GM21825 (cell line): ENCODE measurements at regions not wholly inside any gene's neighbourhood (a gene's known extent, or its start where the extent isn't known, plus 50 kb on each side); places are given as distances from the start of the nearest gene placed in this dataset.
"Not testable (repeated sequence)": the region's sequence is repeated elsewhere in the genome, so short reads cannot be mapped to it uniquely, and the experiment has no call there.

Source experiments
- ATAC-seq: cut with Tn5 transposase; IDR thresholded peaks from one replicate; pipeline ENCODE4 v1.9.1; 2021; ENCODE audit warnings: mild to moderate bottlenecking, moderate library complexity; ENCODE audit not compliant: unreplicated experiment

DNA sequence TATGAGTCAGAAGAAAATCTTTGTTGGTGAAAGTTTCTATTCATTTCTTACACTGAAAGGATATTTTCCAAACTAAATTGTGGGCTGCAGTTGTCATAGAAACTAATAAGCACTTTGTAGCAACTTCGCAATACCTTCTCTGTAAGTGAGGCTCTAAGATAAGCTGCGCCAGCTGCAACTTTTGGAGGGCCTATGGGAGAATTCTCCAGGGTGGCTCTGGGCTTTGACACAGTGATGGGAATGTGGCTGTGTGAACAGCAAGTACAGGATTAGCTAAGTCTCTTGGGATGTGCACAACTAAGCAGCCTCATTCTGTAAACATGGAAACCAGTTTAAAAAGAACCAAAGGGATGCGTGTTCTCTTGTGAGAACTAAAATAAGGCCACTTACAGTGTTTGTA is 124.6 kb upstream of the SGO1 start:
- no peak for ATAC-seq

DNA sequence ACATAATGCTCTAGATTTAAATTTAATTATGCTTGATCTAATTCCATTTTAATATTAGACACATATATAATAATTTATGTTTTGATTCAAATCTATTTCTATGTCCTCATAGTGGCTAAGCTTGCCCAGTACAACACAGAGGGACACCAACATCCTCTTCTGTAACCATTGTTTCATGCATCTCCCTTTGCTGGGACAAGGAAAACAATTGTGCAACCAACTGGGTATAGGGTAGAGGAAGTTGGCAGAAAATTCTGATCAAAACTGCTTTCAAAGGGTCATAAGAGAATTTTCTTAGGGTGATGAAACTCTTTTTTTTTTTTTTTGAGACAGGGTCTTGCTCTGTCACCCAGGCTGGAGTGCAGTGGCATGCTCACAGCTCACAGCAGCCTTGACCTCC is 121.4 kb upstream of the SGO1 start:
- no peak for ATAC-seq

GRCh38 chr3:20305647-20306046 is 119.6 kb upstream of the SGO1 start:
- ATAC-seq = no peak

DNA sequence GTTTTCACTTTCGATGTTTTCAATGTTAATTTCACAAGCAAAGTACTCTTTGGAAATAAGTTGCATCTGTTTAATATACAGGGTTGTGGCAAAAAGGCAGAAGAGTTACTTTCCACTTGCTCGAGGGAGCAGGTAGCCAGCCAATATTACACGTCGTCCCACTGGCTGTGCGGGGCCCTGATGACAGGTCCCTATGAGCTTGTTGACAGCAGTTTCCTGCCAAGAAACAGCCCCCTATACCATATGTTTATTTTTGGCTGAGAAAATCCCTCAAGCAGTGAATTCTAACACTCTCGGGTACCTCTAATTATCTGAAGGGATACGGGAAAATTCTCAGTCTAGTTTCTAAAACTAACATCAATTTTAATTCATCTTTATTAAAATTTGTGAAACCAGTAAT is 116.8 kb upstream of the SGO1 start:
- ATAC-seq = no peak

- no peak for ATAC-seq
Observed at GRCh38 chr3:20288050-20288449, 102.0 kb upstream of the SGO1 start.

DNA sequence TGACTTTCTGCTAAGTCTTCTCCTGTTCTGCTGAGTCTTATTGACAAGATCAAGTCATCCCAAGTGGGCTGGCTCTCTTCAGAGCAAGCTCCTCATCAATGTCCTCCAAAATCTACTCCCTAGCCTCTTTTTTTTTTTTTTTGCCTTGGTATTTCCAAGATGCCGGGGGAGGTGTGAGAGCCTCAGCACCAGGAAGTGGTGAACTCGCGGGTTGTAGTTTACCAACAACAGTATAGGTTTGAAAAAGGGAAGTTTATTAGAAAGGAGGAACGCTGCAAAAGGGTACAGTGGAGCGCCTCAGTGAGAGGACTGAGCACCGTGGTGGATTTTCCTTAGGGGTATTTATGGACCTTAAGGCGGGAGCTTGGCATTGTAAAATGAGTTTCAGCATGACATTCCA is 94.3 kb upstream of the SGO1 start:
- no peak for ATAC-seq

GRCh38 chr3:20265977-20266376 is 80.0 kb upstream of the SGO1 start:
- not testable (repeated sequence) for ATAC-seq

DNA sequence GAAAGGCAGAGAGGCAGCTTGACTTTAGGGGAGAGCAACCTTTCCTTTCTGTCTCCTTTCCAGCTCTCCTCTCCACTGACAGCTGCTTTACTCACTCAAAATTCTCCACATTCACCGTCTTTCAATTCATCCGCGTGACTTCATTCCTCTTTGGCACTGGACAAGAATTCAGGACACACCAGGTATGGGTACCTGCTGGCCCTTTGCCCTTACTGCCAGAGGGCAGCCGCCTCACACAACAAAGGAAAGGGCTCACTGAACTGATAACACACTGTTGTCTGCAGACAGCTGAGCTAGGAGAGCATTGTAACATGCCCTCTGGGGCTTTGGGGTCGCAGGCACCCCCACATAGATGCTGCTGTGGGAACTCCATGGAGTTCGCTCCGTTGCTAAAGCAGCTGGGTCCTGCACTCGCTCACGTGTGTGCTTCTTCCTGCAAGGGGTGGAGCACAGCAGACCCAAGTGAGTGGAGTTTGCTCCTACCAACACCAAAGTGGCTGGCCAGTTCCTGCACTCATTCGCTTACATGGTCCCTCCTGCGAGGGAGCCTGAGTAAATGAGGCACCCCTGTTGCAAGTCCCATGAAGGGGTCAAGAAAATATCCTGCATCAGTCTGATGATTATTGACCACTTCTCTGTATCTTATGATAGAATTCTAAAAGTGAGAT is 79.0 kb upstream of the SGO1 start:
- ATAC-seq = no peak

DNA sequence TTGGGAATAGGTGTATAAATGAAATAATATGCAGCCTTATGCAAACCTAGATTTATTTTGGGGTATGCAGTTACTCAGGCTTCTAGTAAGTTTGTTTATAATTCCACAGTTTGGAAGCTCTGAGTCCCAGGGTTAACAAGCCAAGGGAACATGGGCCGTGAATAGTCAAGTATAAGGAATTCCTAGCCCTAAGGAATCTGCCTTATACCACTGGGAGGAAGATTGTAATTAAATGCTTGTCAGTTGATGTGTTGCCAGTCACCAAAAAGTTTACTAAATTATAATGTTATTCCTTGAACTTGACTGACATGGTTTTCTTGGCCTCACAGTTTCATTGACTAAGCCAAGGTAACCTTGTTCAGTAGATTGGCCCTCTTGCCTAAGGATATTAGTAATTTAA is 72.4 kb upstream of the SGO1 start:
- no peak for ATAC-seq

GRCh38 chr3:20256144-20256543 is 70.1 kb upstream of the SGO1 start:
- peak; percentile 84 for ATAC-seq

- no peak for ATAC-seq
Observed at GRCh38 chr3:20254268-20255117, 68.5 kb upstream of the SGO1 start.

DNA sequence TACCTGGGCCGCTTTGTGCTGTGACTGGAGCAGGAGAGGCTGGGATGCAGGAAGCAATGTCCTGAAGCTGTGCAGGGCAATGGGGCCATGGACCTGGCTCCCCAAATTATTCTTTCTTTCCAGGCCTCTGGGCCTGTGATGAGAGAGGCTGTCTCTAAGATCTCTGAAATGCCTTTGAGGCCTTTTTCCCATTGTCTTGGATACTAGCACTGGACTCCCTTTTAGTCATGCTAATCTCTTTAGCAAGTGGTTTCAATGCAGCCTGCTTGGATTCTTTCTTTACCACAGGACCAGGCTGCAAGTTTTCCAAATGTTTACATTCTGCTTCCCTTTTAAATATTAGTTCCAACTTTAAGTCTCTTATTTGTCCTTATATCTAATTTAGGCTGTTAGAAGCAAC is 64.8 kb upstream of the SGO1 start:
- no peak for ATAC-seq

- no peak for ATAC-seq
Observed at GRCh38 chr3:20250314-20250713, 64.3 kb upstream of the SGO1 start.

GRCh38 chr3:20246662-20247061 is 60.7 kb upstream of the SGO1 start:
- ATAC-seq = peak; percentile 84

DNA sequence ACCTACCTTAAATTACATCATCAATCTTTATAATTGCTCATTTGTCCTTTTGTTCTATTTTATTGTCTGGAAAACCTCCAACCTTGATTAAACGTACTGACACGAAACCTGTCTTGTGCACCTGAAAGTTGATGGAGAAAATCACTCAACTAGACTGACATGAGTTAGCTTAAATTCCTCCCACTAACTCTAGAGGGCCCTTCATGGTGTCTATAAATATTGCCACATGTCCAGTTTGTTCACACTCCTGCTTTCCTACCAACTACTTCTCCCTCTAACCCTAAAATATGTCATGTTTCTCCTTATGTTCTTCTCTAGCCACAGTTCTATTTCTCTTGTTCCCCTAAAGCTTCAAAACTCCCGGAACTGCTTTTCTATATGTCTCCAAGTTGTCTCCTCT is 59.8 kb upstream of the SGO1 start:
- no peak for ATAC-seq

GRCh38 chr3:20240154-20240883 is 54.3 kb upstream of the SGO1 start:
- no peak for ATAC-seq

- ATAC-seq = not testable (repeated sequence)
Observed at GRCh38 chr3:20238199-20238598, 52.2 kb upstream of the SGO1 start.

DNA sequence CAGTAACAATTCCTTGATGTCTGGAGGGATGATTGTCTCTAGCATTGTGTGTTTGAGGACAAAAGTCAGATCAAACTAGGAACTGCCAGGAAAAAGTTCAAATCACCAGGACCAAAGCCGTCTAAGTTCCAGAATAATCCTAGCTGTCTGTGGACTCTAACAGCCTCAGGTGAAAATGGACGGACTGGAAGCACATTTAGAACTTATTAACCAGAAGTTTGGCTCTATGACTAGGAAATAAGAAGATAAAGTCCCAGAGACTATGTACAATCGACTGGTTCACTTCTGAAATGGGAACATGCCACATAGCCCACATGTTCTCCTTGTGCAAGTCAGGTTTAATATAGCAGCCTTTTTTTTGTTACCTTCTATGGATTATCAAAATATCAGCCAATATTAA is 50.6 kb upstream of the SGO1 start:
- no peak for ATAC-seq
